ENCODE measurements at regions not wholly inside any gene's neighbourhood (a gene's known extent, or its start where the extent isn't known, plus 50 kb on each side); places are given as distances from the start of the nearest gene placed in this dataset.
A peak's percentile ranks its signal among the peaks of the same experiment; 100 is the strongest.

- Histone ChIP-seq H3K36me3 (no peaks in the 10 kb centered on the region), H3K9me3 (ENCODE audit: low read depth) (no peaks in the 10 kb centered on the region), H3K4me1 (ENCODE audit: low read depth) (no peaks in the 10 kb centered on the region), H3K4me3 (no peak overlapping the region), H3K27me3 (no peaks in the 10 kb centered on the region), H3K27ac (no peak overlapping the region)
- no peak for TF ChIP-seq CTCF (IDR thresholded peaks at IDR 0.05; ENCODE audit: low read depth, low read length)
- DNase-seq (ENCODE audit: low read depth in 1 of 2, low spot score in 1 of 2): no peak
These were observed 459.9 kb downstream of the ADGRL2 start for GRCh38 chr1:82260666-82261065.

GRCh38 chr1:82260051-82260450 lies 459.3 kb downstream of the ADGRL2 start:
- Histone ChIP-seq H3K9me3 (ENCODE audit: low read depth) (no peaks in the 10 kb centered on the region), H3K36me3 (no peaks in the 10 kb centered on the region), H3K27ac (no peak overlapping the region), H3K27me3 (no peaks in the 10 kb centered on the region), H3K4me3 (no peak overlapping the region), H3K4me1 (ENCODE audit: low read depth) (no peaks in the 10 kb centered on the region)
- no peak for DNase-seq (ENCODE audit: low read depth in 1 of 2, low spot score in 1 of 2)
- no peak for TF ChIP-seq CTCF (IDR thresholded peaks at IDR 0.05; ENCODE audit: low read depth, low read length)

GRCh38 chr1:82258887-82259286 lies 458.2 kb downstream of the ADGRL2 start:
- no peaks in the 10 kb centered on the region for H3K27me3 ChIP-seq
- no peaks in the 10 kb centered on the region for H3K36me3 ChIP-seq
- no peak for DNase-seq (ENCODE audit: low read depth in 1 of 2, low spot score in 1 of 2)

GRCh38 chr1:82246050-82246449 lies 445.3 kb downstream of the ADGRL2 start:
- no peaks in the 10 kb centered on the region for H3K36me3 ChIP-seq
- no peak for TF ChIP-seq CTCF (IDR thresholded peaks at IDR 0.05; ENCODE audit: low read depth, low read length)
- H3K4me1 ChIP-seq (ENCODE audit: low read depth): peaks cover 5% of the 10 kb centered on the region
- no peak overlapping the region for H3K4me3 ChIP-seq
- H3K27me3 ChIP-seq: no peaks in the 10 kb centered on the region
- no peaks in the 10 kb centered on the region for H3K9me3 ChIP-seq (ENCODE audit: low read depth)
- peak in 1 of 2 donors; percentile 41 for DNase-seq (ENCODE audit: low read depth in 1 of 2, low spot score in 1 of 2)
- H3K27ac ChIP-seq: no peak overlapping the region

More at GRCh38 chr1:82258887-82259286, 458.2 kb downstream of the ADGRL2 start:
- no peak for TF ChIP-seq CTCF (IDR thresholded peaks at IDR 0.05; ENCODE audit: low read depth, low read length)
- H3K4me3 ChIP-seq: no peak overlapping the region
- no peak overlapping the region for H3K27ac ChIP-seq
- no peaks in the 10 kb centered on the region for H3K4me1 ChIP-seq (ENCODE audit: low read depth)
- no peaks in the 10 kb centered on the region for H3K9me3 ChIP-seq (ENCODE audit: low read depth)

GRCh38 chr1:82245345-82246014 lies 444.7 kb downstream of the ADGRL2 start:
- Histone ChIP-seq H3K27me3 (no peaks in the 10 kb centered on the region), H3K36me3 (no peaks in the 10 kb centered on the region), H3K27ac (no peak overlapping the region), H3K9me3 (ENCODE audit: low read depth) (no peaks in the 10 kb centered on the region), H3K4me1 (ENCODE audit: low read depth) (peaks cover 5% of the 10 kb centered on the region), H3K4me3 (no peak overlapping the region)
- TF ChIP-seq CTCF (IDR thresholded peaks at IDR 0.05; ENCODE audit: low read depth, low read length): no peak
- no peak for DNase-seq (ENCODE audit: low read depth in 1 of 2, low spot score in 1 of 2)
